Endothelial cell of umbilical vein (primary cell): ENCODE measurements at regions not wholly inside any gene's neighbourhood (a gene's known extent, or its start where the extent isn't known, plus 50 kb on each side); places are given as distances from the start of the nearest gene placed in this dataset.

Experiments used
- BruUV-seq: library from RNA; stranded (reverse); fragments of 400-500 nt; replicated peaks from 2 replicates; lab custom pipeline; 2021; lab: Mats Ljungman, UMichigan
- CTCF ChIA-PET: fragments of 300-600, 350-600 bp; sonication (Branson Sonifier 250); formaldehyde crosslinking; loops from one replicate; lab custom pipeline; 2021; ENCODE audit warnings: antibody characterized with exemption, inconsistent platforms; lab: Charles Lee
- POLR2A ChIA-PET: fragments of 300-600, 350-600 bp; sonication (Branson Sonifier 250); formaldehyde crosslinking; loops from one replicate; lab custom pipeline; 2021; ENCODE audit warnings: antibody characterized with exemption, inconsistent platforms; lab: Charles Lee
- DNase-seq: peaks from one replicate; pipeline ENCODE4 v3.0.0-alpha.2; 2011; ENCODE audit warnings: low read depth, low spot score
- FAIRE-seq: peaks from 2 replicates; lab custom pipeline; 2011; peaks lifted over from hg19 to GRCh38; lab: Jason Lieb, UNC
- H2AFZ ChIP-seq: 2 replicates; pipeline ENCODE4 v1.6.0; 2012; ENCODE audit warnings: low read depth, low read length, control low read depth, inconsistent platforms
- H3K27ac ChIP-seq: 2 replicates; pipeline ENCODE4 v1.5.1; 2011; ENCODE audit warnings: low read depth, mild to moderate bottlenecking, control low read depth, low read length, moderate library complexity; ENCODE audit not compliant: insufficient read depth
- H3K27me3 ChIP-seq, 2 experiments: 2 replicates each; pipeline versions ENCODE4 v1.6.0 to v1.6.1; 2011; ENCODE audit warnings: low read length in 2 of 2, mixed read lengths in 1 of 2; ENCODE audit not compliant: control insufficient read depth in 2 of 2, insufficient read depth in 2 of 2
- H3K36me3 ChIP-seq, 2 experiments: 2 replicates in 1 of 2; 3 replicates in 1 of 2; pipeline ENCODE4 v1.5.1; 2011; ENCODE audit warnings: low read length in 2 of 2, mild to moderate bottlenecking in 1 of 2, moderate library complexity in 1 of 2; ENCODE audit not compliant: control insufficient read depth in 2 of 2, insufficient read depth in 2 of 2; ENCODE audit errors: extremely low read depth in 1 of 2
- H3K4me1 ChIP-seq: 3 replicates; pipeline ENCODE4 v1.5.1; 2011; ENCODE audit warnings: mild to moderate bottlenecking, low read length; ENCODE audit not compliant: control insufficient read depth, insufficient read depth; ENCODE audit errors: extremely low read depth
- H3K4me2 ChIP-seq: 2 replicates; pipeline ENCODE4 v1.6.1; 2011; ENCODE audit warnings: low read length, control low read depth, mixed read lengths; ENCODE audit not compliant: insufficient read depth
- H3K4me3 ChIP-seq, 3 experiments: fragments of 200-600 bp in 1 of 3; sonication (generic), shearing (Covaris generic) in 1 of 3; replicated peaks in 1 of 3; 2 replicates each; pipeline ENCODE4 v1.5.1; 2011 to 2016; ENCODE audit warnings: control low read depth in 3 of 3, low read length in 3 of 3, mild to moderate bottlenecking in 2 of 3, inconsistent platforms in 1 of 3, low read depth in 1 of 3, moderate library complexity in 1 of 3; ENCODE audit not compliant: insufficient read depth in 1 of 3
- H3K79me2 ChIP-seq: 2 replicates; pipeline ENCODE4 v1.6.0; 2012; ENCODE audit warnings: low read length, inconsistent platforms; ENCODE audit not compliant: control insufficient read depth, insufficient read depth
- H3K9ac ChIP-seq: replicated peaks from 2 replicates; pipeline ENCODE3; 2011; ENCODE audit warnings: low read length, control low read depth; ENCODE audit not compliant: insufficient read depth; ENCODE audit errors: extremely low read depth
- H3K9me1 ChIP-seq: replicated peaks from 3 replicates; pipeline ENCODE4 v1.6.0; 2011; ENCODE audit warnings: mild to moderate bottlenecking, low read length; ENCODE audit not compliant: control insufficient read depth, insufficient read depth; ENCODE audit errors: extremely low read depth
- H3K9me3 ChIP-seq: replicated peaks from 2 replicates; pipeline ENCODE4 v1.5.1; 2012; ENCODE audit warnings: low read length, inconsistent platforms; ENCODE audit not compliant: control insufficient read depth, insufficient read depth
- H4K20me1 ChIP-seq: replicated peaks from 2 replicates; pipeline ENCODE3; 2011; ENCODE audit warnings: mild to moderate bottlenecking, low read length; ENCODE audit not compliant: control insufficient read depth, insufficient read depth; ENCODE audit errors: extremely low read depth
- CTCF ChIP-seq, 2 donors: IDR thresholded peaks; 1 replicate in 1 of 2; 2 replicates in 1 of 2; pipeline ENCODE4 v1.5.1; 2011; ENCODE audit warnings: low read length in 2 of 2, mild to moderate bottlenecking in 2 of 2, moderate library complexity in 2 of 2, control low read depth in 1 of 2, inconsistent platforms in 1 of 2, low read depth in 1 of 2; ENCODE audit not compliant: insufficient read depth in 1 of 2; ENCODE audit errors: extremely low read depth in 1 of 2
- EZH2 ChIP-seq: IDR thresholded peaks from 2 replicates; pipeline ENCODE4 v1.6.1; 2012; ENCODE audit warnings: borderline replicate concordance, low read depth, mild to moderate bottlenecking, moderate library complexity, low read length, inconsistent platforms; ENCODE audit not compliant: severe bottlenecking
- FOS ChIP-seq: IDR thresholded peaks from 2 replicates; pipeline ENCODE4 v1.6.1; 2011; ENCODE audit warnings: mild to moderate bottlenecking, low read length, moderate library complexity, borderline replicate concordance; ENCODE audit not compliant: insufficient read depth
- GATA2 ChIP-seq: IDR thresholded peaks from 2 replicates; pipeline ENCODE4 v1.7.0; 2011; ENCODE audit warnings: low read depth, mild to moderate bottlenecking, moderate library complexity, mixed read lengths, low read length; ENCODE audit not compliant: insufficient read length, insufficient read depth
- JUN ChIP-seq: IDR thresholded peaks from 2 replicates; pipeline ENCODE4 v1.6.1; 2011; ENCODE audit warnings: borderline replicate concordance, low read depth; ENCODE audit not compliant: insufficient read length, insufficient read depth
- MYC ChIP-seq: IDR thresholded peaks from one replicate; pipeline ENCODE4 v1.6.1; 2011; ENCODE audit warnings: mild to moderate bottlenecking, low read depth, low read length
- POLR2A ChIP-seq: IDR thresholded peaks from 2 replicates; pipeline ENCODE4 v1.6.1; 2012; ENCODE audit warnings: low read depth, mild to moderate bottlenecking, control low read depth, low read length
- POLR2AphosphoS5 ChIP-seq: IDR thresholded peaks from 2 replicates; pipeline ENCODE4 v1.6.1; 2012; ENCODE audit warnings: low read depth, mild to moderate bottlenecking, control low read depth, low read length, moderate library complexity; ENCODE audit not compliant: insufficient read depth
- dilution Hi-C: fragments of 300-500 bp; cut with MboI; formaldehyde crosslinking; loops from one replicate; pipeline ENCODE4 v1.15.0; 2019; ENCODE audit warnings: low sequenced_read_pairs; ENCODE audit not compliant: extremely low pct_ligation_motif_present
- intact Hi-C: fragments of 100-400 bp; cut with micrococcal nuclease; formaldehyde crosslinking; loops from one replicate; pipeline ENCODE4 v1.10.0; 2022
- TF ChIP-seq, protein P1 (sequence below): IDR thresholded peaks from 2 replicates; pipeline ENCODE4 v1.6.1; 2011; ENCODE audit not compliant: insufficient read depth, insufficient read length

DNA sequence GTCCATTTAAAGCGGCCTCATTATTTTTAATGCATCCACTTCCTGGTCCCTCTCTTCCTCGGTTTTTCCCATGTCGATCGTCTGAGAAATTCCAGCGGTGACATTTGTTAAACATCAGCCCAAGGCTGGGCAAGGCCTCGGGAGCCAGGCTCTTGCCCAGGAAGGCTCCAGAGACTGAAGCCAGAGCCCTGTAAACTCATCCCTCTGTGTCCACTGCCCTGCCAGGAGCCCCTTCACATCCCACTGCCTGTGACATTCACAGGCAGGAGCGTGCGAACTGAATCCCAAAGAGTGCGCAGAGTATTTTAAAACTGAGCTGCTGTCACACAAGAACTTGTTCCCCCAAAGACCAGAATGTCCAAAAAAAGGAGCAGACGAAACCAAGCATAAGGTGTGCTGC lies 56.5 kb upstream of the ANO1 start:
- no peaks in the 10 kb centered on the region for H3K9me3 ChIP-seq
- no peaks in the 10 kb centered on the region for H4K20me1 ChIP-seq
- no peaks in the 10 kb centered on the region for H3K4me1 ChIP-seq
- FAIRE-seq (no peak), DNase-seq (no peak)
- no peak overlapping the region for H3K4me3 ChIP-seq
- no peak overlapping the region for H3K27ac ChIP-seq
- no peak overlapping the region for H2AFZ ChIP-seq
- no peaks in the 10 kb centered on the region for H3K79me2 ChIP-seq
- ChIA-PET CTCF (no interaction called here), POLR2A (no interaction called here)
- H3K9ac ChIP-seq = no peak overlapping the region
- TF ChIP-seq FOS (no peak), EZH2 (no peak), GATA2 (no peak), JUN (no peak), MYC (no peak), POLR2AphosphoS5 (no peak), POLR2A (no peak), CTCF (IDR thresholded peaks at IDR 0.05; ENCODE audit: extremely low read depth in 1 of 2, insufficient read depth in 1 of 2, low read depth in 1 of 2, low read length in 2 of 2) (no peak)
- TF ChIP-seq, protein P1, sequence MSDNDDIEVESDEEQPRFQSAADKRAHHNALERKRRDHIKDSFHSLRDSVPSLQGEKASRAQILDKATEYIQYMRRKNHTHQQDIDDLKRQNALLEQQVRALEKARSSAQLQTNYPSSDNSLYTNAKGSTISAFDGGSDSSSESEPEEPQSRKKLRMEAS = no peak
- no peaks in the 10 kb centered on the region for H3K9me1 ChIP-seq
- no peak overlapping the region for H3K4me2 ChIP-seq
- H3K36me3 ChIP-seq = no peaks in the 10 kb centered on the region
- no TSS peak for BruUV-seq
- dilution Hi-C loops (no loop called here), intact Hi-C loops (no loop called here)
- no peaks in the 10 kb centered on the region for H3K27me3 ChIP-seq
